SK-N-SH (cell line): ENCODE measurements at regions not wholly inside any gene's neighbourhood (a gene's known extent, or its start where the extent isn't known, plus 50 kb on each side); places are given as distances from the start of the nearest gene placed in this dataset.

ENCODE experiments used
- CTCF ChIA-PET: fragments of 300-600, 350-600 bp; formaldehyde crosslinking; extraction: SDS; loops from one replicate; lab custom pipeline; 2021; lab: Yijun Ruan, JAX
- POLR2A ChIA-PET: fragments of 350-600 bp; sonication (Branson Sonifier 250); formaldehyde crosslinking; extraction: SDS; loops from one replicate; lab custom pipeline; 2020; ENCODE audit warnings: antibody characterized with exemption, inconsistent platforms; lab: Yijun Ruan, JAX
- DNase-seq: peaks from one replicate; pipeline ENCODE4 v3.0.0; 2012
- H2AFZ ChIP-seq: fragments of 200-600 bp; sonication (generic); 2 replicates; pipeline ENCODE4 v1.8.1; 2016; ENCODE audit warnings: antibody characterized with exemption, mild to moderate bottlenecking, low read depth
- H3F3A ChIP-seq: fragments of 200-600 bp; sonication (generic); replicated peaks from 2 replicates; pipeline ENCODE3; 2016; ENCODE audit warnings: antibody characterized with exemption, mild to moderate bottlenecking; ENCODE audit not compliant: insufficient read depth
- H3K27ac ChIP-seq, 2 experiments: fragments of 200-500 bp in 1 of 2; fragments of 200-600 bp in 1 of 2; sonication (Bioruptor generic) in 1 of 2; sonication (generic), shearing (Covaris generic) in 1 of 2; 2 replicates each; pipeline versions ENCODE4 v1.5.1 to v1.6.1; 2014 to 2016; ENCODE audit warnings: low read depth in 2 of 2, inconsistent platforms in 1 of 2, low read length in 1 of 2, mild to moderate bottlenecking in 1 of 2, mixed read lengths in 1 of 2
- H3K27me3 ChIP-seq: fragments of 200-600 bp; sonication (generic), shearing (Covaris generic); 2 replicates; pipeline ENCODE4 v1.6.1; 2016; ENCODE audit warnings: mixed run types; ENCODE audit not compliant: insufficient read depth
- H3K36me3 ChIP-seq, 2 experiments: fragments of 200-500 bp in 1 of 2; fragments of 200-600 bp in 1 of 2; sonication (Bioruptor generic) in 1 of 2; sonication (generic) in 1 of 2; replicated peaks in 1 of 2; 2 replicates each; pipeline versions ENCODE3 to v1.5.1; 2014 to 2016; ENCODE audit warnings: low read length in 1 of 2, mild to moderate bottlenecking in 1 of 2; ENCODE audit not compliant: insufficient read depth in 2 of 2, control insufficient read depth in 1 of 2
- H3K4me1 ChIP-seq, 2 experiments: fragments of 200-500 bp in 1 of 2; fragments of 200-600 bp in 1 of 2; sonication (Bioruptor generic) in 1 of 2; sonication (generic), shearing (Covaris generic) in 1 of 2; 2 replicates each; pipeline versions ENCODE4 v1.5.1 to v1.6.1; 2014 to 2016; ENCODE audit warnings: low read depth in 1 of 2, low read length in 1 of 2, mixed run types in 1 of 2; ENCODE audit not compliant: insufficient read depth in 2 of 2, control insufficient read depth in 1 of 2
- H3K4me2 ChIP-seq: fragments of 200-600 bp; sonication (generic), shearing (Covaris generic); 2 replicates; pipeline ENCODE4 v1.6.1; 2017; ENCODE audit warnings: mixed run types
- H3K4me3 ChIP-seq, 2 experiments: fragments of 200-500 bp in 1 of 2; fragments of 200-600 bp in 1 of 2; sonication (Bioruptor generic) in 1 of 2; sonication (generic), shearing (Covaris generic) in 1 of 2; 2 replicates each; pipeline versions ENCODE4 v1.5.1 to v1.8.1; 2014 to 2016; ENCODE audit warnings: low read depth in 2 of 2, inconsistent platforms in 1 of 2, low read length in 1 of 2, mild to moderate bottlenecking in 1 of 2, mixed read lengths in 1 of 2, moderate library complexity in 1 of 2
- H3K79me2 ChIP-seq: fragments of 200-600 bp; sonication (generic); 2 replicates; pipeline ENCODE4 v1.8.1; 2017; ENCODE audit warnings: mild to moderate bottlenecking; ENCODE audit not compliant: insufficient read depth
- H3K9ac ChIP-seq: fragments of 200-600 bp; sonication (generic); 2 replicates; pipeline ENCODE4 v1.6.1; 2017; ENCODE audit warnings: mixed run types
- H3K9me2 ChIP-seq: fragments of 200-600 bp; sonication (generic); 2 replicates; pipeline ENCODE4 v1.6.1; 2017; ENCODE audit warnings: mixed run types
- H3K9me3 ChIP-seq: fragments of 200-600 bp; sonication (generic); 2 replicates; pipeline ENCODE4 v1.6.1; 2017; ENCODE audit warnings: mixed run types, mild to moderate bottlenecking, moderate library complexity
- H4K20me1 ChIP-seq: fragments of 200-600 bp; sonication (generic); 2 replicates; pipeline ENCODE4 v1.6.1; 2017; ENCODE audit warnings: mild to moderate bottlenecking, mixed run types; ENCODE audit not compliant: insufficient read depth
- ELF1 ChIP-seq: IDR thresholded peaks from 2 replicates; pipeline ENCODE4 v1.4.0; 2012
- EP300 ChIP-seq, 2 experiments: IDR thresholded peaks; 2 replicates each; pipeline versions ENCODE4 v1.4.0 to v1.6.1; 2012; ENCODE audit warnings: borderline replicate concordance in 1 of 2, low read depth in 1 of 2, low read length in 1 of 2
- EZH2phosphoT487 ChIP-seq: fragments of 200-600 bp; sonication (generic); IDR thresholded peaks from 2 replicates; pipeline ENCODE4 v1.6.1; 2017; ENCODE audit warnings: low read depth, mixed run types, mild to moderate bottlenecking, antibody characterized with exemption, moderate library complexity, borderline replicate concordance
- FOXM1 ChIP-seq: IDR thresholded peaks from 2 replicates; pipeline ENCODE4 v1.4.0; 2012; ENCODE audit warnings: low read depth, mild to moderate bottlenecking
- GATA2 ChIP-seq: sonication (generic); formaldehyde crosslinking; IDR thresholded peaks from 2 replicates; pipeline ENCODE4 v1.5.0; 2020; ENCODE audit warnings: mild to moderate bottlenecking, missing genetic modification reagents
- MXI1 ChIP-seq: IDR thresholded peaks from 2 replicates; pipeline ENCODE4 v1.6.1; 2012; ENCODE audit warnings: mild to moderate bottlenecking, low read depth, low read length, improper control_type of control experiment
- POLR2AphosphoS5 ChIP-seq: IDR thresholded peaks from 2 replicates; pipeline ENCODE4 v1.6.1; 2012; ENCODE audit warnings: low read depth, low read length
- RXRA ChIP-seq: IDR thresholded peaks from 2 replicates; pipeline ENCODE4 v1.4.0; 2012; ENCODE audit warnings: low read depth, mild to moderate bottlenecking, borderline replicate concordance
- YY1 ChIP-seq: IDR thresholded peaks from 2 replicates; pipeline ENCODE4 v1.4.0; 2012; ENCODE audit warnings: low read depth, mild to moderate bottlenecking
- WGBS: methylation state at CpG from one replicate; pipeline ENCODE4 v1.1.6; 2017; ENCODE audit warnings: low lambda C conversion rate; 5-methylcytosine and 5-hydroxymethylcytosine counted together
- TF ChIP-seq, protein P1 (sequence below): IDR thresholded peaks from 2 replicates; pipeline ENCODE4 v1.4.0; 2012; ENCODE audit warnings: low read depth, borderline replicate concordance
- TF ChIP-seq, protein P2 (sequence below): IDR thresholded peaks from 2 replicates; pipeline ENCODE4 v1.6.1; 2012; ENCODE audit warnings: mild to moderate bottlenecking, low read depth, low read length, moderate library complexity
- TF ChIP-seq, protein P3 (sequence below): fragments of 150-350 bp; IDR thresholded peaks from 2 replicates; pipeline ENCODE4 v1.6.1; 2017; ENCODE audit warnings: antibody characterized with exemption, low read length, low read depth, borderline replicate concordance
- TF ChIP-seq, protein P4 (sequence below): fragments of 150-350 bp; IDR thresholded peaks from 2 replicates; pipeline ENCODE4 v1.6.1; 2016; ENCODE audit warnings: mild to moderate bottlenecking, low read depth, low read length

DNA sequence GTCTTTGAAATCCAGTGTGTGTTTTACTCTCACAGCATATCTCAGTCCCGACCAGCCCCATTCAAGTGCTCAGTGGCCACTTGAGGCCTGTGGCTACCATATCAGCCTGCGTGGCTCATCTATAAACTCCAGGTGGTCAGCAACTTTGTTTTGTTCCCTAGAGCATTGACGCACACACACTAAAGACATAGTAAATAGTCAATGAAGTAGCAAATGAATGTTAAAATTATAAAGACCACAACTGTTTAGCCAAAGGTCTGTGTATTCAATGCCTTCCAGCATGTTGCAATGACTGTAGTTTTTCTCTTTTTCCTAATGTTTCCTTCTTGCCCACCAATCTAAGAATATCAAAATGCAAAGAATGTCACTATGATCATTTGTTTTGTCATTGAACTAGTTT is 238.2 kb upstream of the ZNF217 start:
- Histone ChIP-seq H3K4me2 (no peak overlapping the region), H3K9ac (no peak overlapping the region), H2AFZ (no peak overlapping the region), H3F3A (peaks cover 41% of the 10 kb centered on the region), H3K79me2 (no peaks in the 10 kb centered on the region), H4K20me1 (no peaks in the 10 kb centered on the region), H3K4me1 (peaks cover 2 to 24% of the 10 kb centered on the region in 2 experiments; a peak in 3 of 4 replicates), H3K4me3 (no peak overlapping the region), H3K27me3 (no peaks in the 10 kb centered on the region), H3K9me3 (no peaks in the 10 kb centered on the region), H3K9me2 (no peaks in the 10 kb centered on the region), H3K36me3 (no peaks in the 10 kb centered on the region), H3K27ac (peak overlapping the region in 1 of 2 experiments; percentile 43; a peak in 1 of 4 replicates)
- WGBS: 97% methylated on average over 3 of the region's 3 CpGs
- POLR2A ChIA-PET: no interaction called here
- TF ChIP-seq, protein P1, sequence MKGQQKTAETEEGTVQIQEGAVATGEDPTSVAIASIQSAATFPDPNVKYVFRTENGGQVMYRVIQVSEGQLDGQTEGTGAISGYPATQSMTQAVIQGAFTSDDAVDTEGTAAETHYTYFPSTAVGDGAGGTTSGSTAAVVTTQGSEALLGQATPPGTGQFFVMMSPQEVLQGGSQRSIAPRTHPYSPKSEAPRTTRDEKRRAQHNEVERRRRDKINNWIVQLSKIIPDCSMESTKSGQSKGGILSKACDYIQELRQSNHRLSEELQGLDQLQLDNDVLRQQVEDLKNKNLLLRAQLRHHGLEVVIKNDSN: no peak
- no peak for DNase-seq
- CTCF ChIA-PET: no interaction called here

DNA sequence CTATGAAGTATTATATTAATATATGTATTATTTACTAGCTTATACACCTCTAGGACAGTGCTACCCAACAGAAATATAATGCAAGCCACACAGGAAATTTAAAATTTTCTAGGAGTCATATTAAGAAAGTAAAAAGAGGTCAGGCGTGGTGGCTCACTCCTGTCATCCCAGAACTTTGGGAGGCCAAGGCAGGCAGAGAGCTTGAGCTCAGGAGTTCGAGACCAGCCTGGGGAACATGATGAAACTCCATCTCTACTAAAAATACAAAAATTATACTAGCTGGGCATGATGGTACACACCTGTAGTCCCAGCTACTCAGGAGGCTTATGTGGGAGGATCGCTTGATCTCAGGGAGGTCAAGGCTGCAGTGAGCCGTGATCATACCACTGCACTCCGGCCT is 237.6 kb upstream of the ZNF217 start:
- Histone ChIP-seq H3K4me3 (no peak overlapping the region), H2AFZ (no peak overlapping the region), H3K4me1 (peaks cover 2 to 26% of the 10 kb centered on the region in 2 experiments; a peak in 3 of 4 replicates), H3K9ac (no peak overlapping the region), H3K27ac (peak overlapping the region in 1 of 2 experiments; percentile 100; a peak in 2 of 4 replicates), H3K79me2 (no peaks in the 10 kb centered on the region), H3K9me2 (no peaks in the 10 kb centered on the region), H4K20me1 (no peaks in the 10 kb centered on the region), H3K36me3 (no peaks in the 10 kb centered on the region), H3F3A (peaks cover 44% of the 10 kb centered on the region), H3K27me3 (no peaks in the 10 kb centered on the region), H3K9me3 (no peaks in the 10 kb centered on the region), H3K4me2 (no peak overlapping the region)
- POLR2A ChIA-PET: no interaction called here
- TF ChIP-seq GATA2 (no peak), EP300 (IDR thresholded peaks at IDR 0.05; ENCODE audit: borderline replicate concordance in 1 of 2, low read depth in 1 of 2, low read length in 1 of 2) (no peak), ELF1 (no peak), RXRA (no peak)
- DNase-seq: no peak
- CTCF ChIA-PET: no interaction called here
- 97% methylated on average over 5 of the region's 5 CpGs for WGBS

DNA sequence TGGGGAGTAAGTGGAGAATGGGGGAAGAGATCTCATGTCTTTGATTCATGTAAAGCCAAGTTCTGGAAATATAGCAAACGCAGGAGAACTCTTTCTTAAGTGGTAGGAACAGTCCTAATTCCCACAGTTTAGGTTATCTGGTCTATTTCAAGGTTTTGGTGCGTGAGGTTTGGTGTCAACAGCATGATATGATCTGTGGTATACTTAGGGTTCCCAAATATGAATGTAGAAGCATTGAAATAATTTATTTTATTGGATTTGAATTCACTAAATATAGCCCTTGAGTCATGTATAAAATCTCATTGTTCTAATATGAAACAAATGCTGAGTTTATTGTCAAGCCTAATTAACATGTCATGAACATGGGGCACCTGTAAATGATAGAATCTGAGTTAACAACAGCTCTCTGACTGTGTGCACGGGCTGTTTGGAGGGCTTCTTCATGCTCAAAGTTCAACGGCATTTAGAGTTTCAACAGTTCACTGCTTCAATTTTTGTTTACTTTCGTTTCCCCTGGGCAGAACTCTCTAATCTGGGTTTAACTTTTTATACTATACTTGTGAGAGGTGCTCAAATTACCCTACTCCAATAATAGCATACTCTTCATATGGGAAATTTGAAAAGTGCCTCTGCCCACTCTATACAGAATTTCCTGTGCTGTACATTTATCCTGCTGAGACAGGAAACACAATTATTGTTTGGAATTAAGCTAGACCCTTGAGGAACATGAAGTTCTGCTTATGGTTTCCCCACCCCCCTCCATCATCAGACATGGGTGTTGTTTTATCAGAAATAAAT is 236.3 kb upstream of the ZNF217 start:
- Histone ChIP-seq H3K4me3 (peak overlapping the region; percentile 25 to 51; a peak in 3 of 4 replicates), H3K36me3 (no peaks in the 10 kb centered on the region), H3K27me3 (no peaks in the 10 kb centered on the region), H3K79me2 (no peaks in the 10 kb centered on the region), H3F3A (peaks cover 44% of the 10 kb centered on the region), H3K27ac (peak overlapping the region; percentile 76 to 100), H3K9me2 (no peaks in the 10 kb centered on the region), H4K20me1 (no peaks in the 10 kb centered on the region), H3K9ac (peak overlapping the region; percentile 100), H3K4me1 (peaks cover 2 to 26% of the 10 kb centered on the region in 2 experiments; a peak in 3 of 4 replicates), H3K9me3 (no peaks in the 10 kb centered on the region), H3K4me2 (peak overlapping the region; percentile 85), H2AFZ (peak overlapping the region; percentile 32; the same call in 1 of the 2 replicates)
- CTCF ChIA-PET: no interaction called here
- POLR2A ChIA-PET: no interaction called here
- DNase-seq: no peak
- WGBS: 13% methylated on average over 5 of the region's 5 CpGs
- TF ChIP-seq EZH2phosphoT487: no peak
- peak; percentile 29 to 55; a peak in 3 of 4 replicates for TF ChIP-seq EP300 (IDR thresholded peaks at IDR 0.05; ENCODE audit: borderline replicate concordance in 1 of 2, low read depth in 1 of 2, low read length in 1 of 2)
- TF ChIP-seq, protein P2, sequence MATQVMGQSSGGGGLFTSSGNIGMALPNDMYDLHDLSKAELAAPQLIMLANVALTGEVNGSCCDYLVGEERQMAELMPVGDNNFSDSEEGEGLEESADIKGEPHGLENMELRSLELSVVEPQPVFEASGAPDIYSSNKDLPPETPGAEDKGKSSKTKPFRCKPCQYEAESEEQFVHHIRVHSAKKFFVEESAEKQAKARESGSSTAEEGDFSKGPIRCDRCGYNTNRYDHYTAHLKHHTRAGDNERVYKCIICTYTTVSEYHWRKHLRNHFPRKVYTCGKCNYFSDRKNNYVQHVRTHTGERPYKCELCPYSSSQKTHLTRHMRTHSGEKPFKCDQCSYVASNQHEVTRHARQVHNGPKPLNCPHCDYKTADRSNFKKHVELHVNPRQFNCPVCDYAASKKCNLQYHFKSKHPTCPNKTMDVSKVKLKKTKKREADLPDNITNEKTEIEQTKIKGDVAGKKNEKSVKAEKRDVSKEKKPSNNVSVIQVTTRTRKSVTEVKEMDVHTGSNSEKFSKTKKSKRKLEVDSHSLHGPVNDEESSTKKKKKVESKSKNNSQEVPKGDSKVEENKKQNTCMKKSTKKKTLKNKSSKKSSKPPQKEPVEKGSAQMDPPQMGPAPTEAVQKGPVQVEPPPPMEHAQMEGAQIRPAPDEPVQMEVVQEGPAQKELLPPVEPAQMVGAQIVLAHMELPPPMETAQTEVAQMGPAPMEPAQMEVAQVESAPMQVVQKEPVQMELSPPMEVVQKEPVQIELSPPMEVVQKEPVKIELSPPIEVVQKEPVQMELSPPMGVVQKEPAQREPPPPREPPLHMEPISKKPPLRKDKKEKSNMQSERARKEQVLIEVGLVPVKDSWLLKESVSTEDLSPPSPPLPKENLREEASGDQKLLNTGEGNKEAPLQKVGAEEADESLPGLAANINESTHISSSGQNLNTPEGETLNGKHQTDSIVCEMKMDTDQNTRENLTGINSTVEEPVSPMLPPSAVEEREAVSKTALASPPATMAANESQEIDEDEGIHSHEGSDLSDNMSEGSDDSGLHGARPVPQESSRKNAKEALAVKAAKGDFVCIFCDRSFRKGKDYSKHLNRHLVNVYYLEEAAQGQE: no peak
- no peak for TF ChIP-seq POLR2AphosphoS5
- TF ChIP-seq, protein P3, sequence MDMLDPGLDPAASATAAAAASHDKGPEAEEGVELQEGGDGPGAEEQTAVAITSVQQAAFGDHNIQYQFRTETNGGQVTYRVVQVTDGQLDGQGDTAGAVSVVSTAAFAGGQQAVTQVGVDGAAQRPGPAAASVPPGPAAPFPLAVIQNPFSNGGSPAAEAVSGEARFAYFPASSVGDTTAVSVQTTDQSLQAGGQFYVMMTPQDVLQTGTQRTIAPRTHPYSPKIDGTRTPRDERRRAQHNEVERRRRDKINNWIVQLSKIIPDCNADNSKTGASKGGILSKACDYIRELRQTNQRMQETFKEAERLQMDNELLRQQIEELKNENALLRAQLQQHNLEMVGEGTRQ: no peak
- TF ChIP-seq FOXM1: peak; percentile 79; the same call in 1 of the 2 replicates
- TF ChIP-seq MXI1: no peak
- no peak for TF ChIP-seq RXRA
- TF ChIP-seq, protein P4, sequence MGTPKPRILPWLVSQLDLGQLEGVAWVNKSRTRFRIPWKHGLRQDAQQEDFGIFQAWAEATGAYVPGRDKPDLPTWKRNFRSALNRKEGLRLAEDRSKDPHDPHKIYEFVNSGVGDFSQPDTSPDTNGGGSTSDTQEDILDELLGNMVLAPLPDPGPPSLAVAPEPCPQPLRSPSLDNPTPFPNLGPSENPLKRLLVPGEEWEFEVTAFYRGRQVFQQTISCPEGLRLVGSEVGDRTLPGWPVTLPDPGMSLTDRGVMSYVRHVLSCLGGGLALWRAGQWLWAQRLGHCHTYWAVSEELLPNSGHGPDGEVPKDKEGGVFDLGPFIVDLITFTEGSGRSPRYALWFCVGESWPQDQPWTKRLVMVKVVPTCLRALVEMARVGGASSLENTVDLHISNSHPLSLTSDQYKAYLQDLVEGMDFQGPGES: no peak
- TF ChIP-seq YY1: no peak
